ENCODE measurements at regions not wholly inside any gene's neighbourhood (a gene's known extent, or its start where the extent isn't known, plus 50 kb on each side); places are given as distances from the start of the nearest gene placed in this dataset.

DNA sequence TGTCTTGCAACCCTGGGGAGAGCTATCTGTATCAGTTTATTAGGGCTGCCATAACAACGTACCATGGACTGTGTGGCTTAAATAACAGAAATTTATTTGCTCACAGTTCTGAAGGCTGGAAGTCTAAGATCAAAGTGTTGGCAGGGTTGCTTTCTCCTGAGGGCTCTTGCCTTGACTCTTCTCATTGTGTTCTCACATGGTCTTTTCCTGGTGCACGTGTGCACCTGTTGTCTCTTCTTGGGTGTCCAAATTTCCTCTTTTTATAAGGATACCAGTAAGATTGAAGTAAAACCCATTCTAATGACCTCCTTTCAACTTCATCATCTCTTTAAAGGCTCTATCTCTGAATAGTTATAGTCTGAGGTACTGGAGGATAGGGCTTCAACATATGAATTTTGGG lies 72.3 kb upstream of the PDE7B start:
- TF ChIP-seq, protein P1, sequence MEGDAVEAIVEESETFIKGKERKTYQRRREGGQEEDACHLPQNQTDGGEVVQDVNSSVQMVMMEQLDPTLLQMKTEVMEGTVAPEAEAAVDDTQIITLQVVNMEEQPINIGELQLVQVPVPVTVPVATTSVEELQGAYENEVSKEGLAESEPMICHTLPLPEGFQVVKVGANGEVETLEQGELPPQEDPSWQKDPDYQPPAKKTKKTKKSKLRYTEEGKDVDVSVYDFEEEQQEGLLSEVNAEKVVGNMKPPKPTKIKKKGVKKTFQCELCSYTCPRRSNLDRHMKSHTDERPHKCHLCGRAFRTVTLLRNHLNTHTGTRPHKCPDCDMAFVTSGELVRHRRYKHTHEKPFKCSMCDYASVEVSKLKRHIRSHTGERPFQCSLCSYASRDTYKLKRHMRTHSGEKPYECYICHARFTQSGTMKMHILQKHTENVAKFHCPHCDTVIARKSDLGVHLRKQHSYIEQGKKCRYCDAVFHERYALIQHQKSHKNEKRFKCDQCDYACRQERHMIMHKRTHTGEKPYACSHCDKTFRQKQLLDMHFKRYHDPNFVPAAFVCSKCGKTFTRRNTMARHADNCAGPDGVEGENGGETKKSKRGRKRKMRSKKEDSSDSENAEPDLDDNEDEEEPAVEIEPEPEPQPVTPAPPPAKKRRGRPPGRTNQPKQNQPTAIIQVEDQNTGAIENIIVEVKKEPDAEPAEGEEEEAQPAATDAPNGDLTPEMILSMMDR (IDR thresholded peaks at IDR 0.05): no peak
- no peak for TF ChIP-seq POLR2A (IDR thresholded peaks at IDR 0.05)
